MM.1S (cell line): ENCODE measurements at regions not wholly inside any gene's neighbourhood (a gene's known extent, or its start where the extent isn't known, plus 50 kb on each side); places are given as distances from the start of the nearest gene placed in this dataset.

Experiments
- CTCF ChIP-seq: fragments of 300-600 bp; sonication (generic); IDR thresholded peaks from 2 replicates; pipeline ENCODE4 v1.5.1; 2016; ENCODE audit warnings: antibody characterized with exemption, low read length, mixed read lengths
- EZH2 ChIP-seq: fragments of 300-600 bp; sonication (generic); optimal IDR thresholded peaks from 2 replicates; pipeline ENCODE3; 2017; ENCODE audit warnings: low read depth, mild to moderate bottlenecking, antibody characterized with exemption, low read length, mixed read lengths

- TF ChIP-seq CTCF (no peak), EZH2 (no peak)
Measured at GRCh38 chr4:167721617-167722486, 370.5 kb upstream of the ANXA10 start.
